ENCODE measurements at regions not wholly inside any gene's neighbourhood (a gene's known extent, or its start where the extent isn't known, plus 50 kb on each side); places are given as distances from the start of the nearest gene placed in this dataset.

- no peaks in the 10 kb centered on the region for H3K36me3 ChIP-seq
- no peaks in the 10 kb centered on the region for H3K9me3 ChIP-seq
- H3K4me3 ChIP-seq: no peak overlapping the region
- no peaks in the 10 kb centered on the region for H3K27me3 ChIP-seq
- no peaks in the 10 kb centered on the region for H3K4me1 ChIP-seq
- DNase-seq (ENCODE audit: extremely low spot score): no peak
- TF ChIP-seq, protein P1, sequence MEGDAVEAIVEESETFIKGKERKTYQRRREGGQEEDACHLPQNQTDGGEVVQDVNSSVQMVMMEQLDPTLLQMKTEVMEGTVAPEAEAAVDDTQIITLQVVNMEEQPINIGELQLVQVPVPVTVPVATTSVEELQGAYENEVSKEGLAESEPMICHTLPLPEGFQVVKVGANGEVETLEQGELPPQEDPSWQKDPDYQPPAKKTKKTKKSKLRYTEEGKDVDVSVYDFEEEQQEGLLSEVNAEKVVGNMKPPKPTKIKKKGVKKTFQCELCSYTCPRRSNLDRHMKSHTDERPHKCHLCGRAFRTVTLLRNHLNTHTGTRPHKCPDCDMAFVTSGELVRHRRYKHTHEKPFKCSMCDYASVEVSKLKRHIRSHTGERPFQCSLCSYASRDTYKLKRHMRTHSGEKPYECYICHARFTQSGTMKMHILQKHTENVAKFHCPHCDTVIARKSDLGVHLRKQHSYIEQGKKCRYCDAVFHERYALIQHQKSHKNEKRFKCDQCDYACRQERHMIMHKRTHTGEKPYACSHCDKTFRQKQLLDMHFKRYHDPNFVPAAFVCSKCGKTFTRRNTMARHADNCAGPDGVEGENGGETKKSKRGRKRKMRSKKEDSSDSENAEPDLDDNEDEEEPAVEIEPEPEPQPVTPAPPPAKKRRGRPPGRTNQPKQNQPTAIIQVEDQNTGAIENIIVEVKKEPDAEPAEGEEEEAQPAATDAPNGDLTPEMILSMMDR (IDR thresholded peaks at IDR 0.05): no peak
- TF ChIP-seq EP300 (IDR thresholded peaks at IDR 0.05): no peak
- no peak for TF ChIP-seq POLR2AphosphoS5 (IDR thresholded peaks at IDR 0.05)
- no peak for TF ChIP-seq POLR2A (IDR thresholded peaks at IDR 0.05; ENCODE audit: low read depth)
- no peak overlapping the region for H3K27ac ChIP-seq (replicated peaks in 1 of 4)
- intact Hi-C loops (cut with DNase I): no loop called here
- 63% methylated on average over 4 of the region's 4 CpGs for WGBS
These were observed 899.5 kb upstream of the SLC10A2 start for GRCh38 chr13:103965506-103966243.

DNA sequence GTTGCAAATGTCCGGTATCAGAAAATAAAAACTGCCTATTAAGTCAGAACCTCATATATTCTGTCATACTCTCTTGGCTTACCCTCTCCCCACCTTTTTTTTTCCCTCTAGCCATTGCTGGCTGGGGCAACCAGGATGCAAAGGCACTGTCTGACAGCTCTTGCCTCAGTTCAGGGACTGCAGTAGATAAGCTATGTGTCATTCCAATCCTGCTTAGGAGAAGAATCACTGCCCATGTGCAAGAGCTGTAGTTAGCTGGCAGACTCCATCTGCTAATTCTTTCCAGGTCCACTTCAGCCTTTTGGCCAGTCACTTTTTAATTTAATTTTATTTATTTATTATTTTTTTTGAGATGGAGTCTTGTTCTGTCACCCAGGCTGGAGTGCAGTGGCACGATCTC, 895.6 kb upstream of the SLC10A2 start:
- no peaks in the 10 kb centered on the region for H3K9me3 ChIP-seq
- H3K4me1 ChIP-seq: no peaks in the 10 kb centered on the region
- H3K27ac ChIP-seq (replicated peaks in 1 of 4): no peak overlapping the region
- intact Hi-C loops (cut with DNase I): no loop called here
- H3K4me3 ChIP-seq: no peak overlapping the region
- no peaks in the 10 kb centered on the region for H3K36me3 ChIP-seq
- TF ChIP-seq POLR2A (IDR thresholded peaks at IDR 0.05; ENCODE audit: low read depth) (no peak), EP300 (IDR thresholded peaks at IDR 0.05) (no peak), POLR2AphosphoS5 (IDR thresholded peaks at IDR 0.05) (no peak)
- TF ChIP-seq, protein P1 (IDR thresholded peaks at IDR 0.05): no peak
- DNase-seq (ENCODE audit: extremely low spot score): no peak
- 90% methylated on average over 2 of the region's 2 CpGs for WGBS
- no peaks in the 10 kb centered on the region for H3K27me3 ChIP-seq

- Histone ChIP-seq H3K27ac (replicated peaks in 1 of 4) (no peak overlapping the region), H3K4me1 (no peaks in the 10 kb centered on the region), H3K27me3 (no peaks in the 10 kb centered on the region), H3K36me3 (no peaks in the 10 kb centered on the region), H3K4me3 (no peak overlapping the region), H3K9me3 (no peaks in the 10 kb centered on the region)
- no peak for DNase-seq (ENCODE audit: extremely low spot score)
- intact Hi-C loops (cut with DNase I): no loop called here
- TF ChIP-seq POLR2A (IDR thresholded peaks at IDR 0.05; ENCODE audit: low read depth) (no peak), EP300 (IDR thresholded peaks at IDR 0.05) (no peak)
These were observed 894.9 kb upstream of the SLC10A2 start for GRCh38 chr13:103961129-103961528.

DNA sequence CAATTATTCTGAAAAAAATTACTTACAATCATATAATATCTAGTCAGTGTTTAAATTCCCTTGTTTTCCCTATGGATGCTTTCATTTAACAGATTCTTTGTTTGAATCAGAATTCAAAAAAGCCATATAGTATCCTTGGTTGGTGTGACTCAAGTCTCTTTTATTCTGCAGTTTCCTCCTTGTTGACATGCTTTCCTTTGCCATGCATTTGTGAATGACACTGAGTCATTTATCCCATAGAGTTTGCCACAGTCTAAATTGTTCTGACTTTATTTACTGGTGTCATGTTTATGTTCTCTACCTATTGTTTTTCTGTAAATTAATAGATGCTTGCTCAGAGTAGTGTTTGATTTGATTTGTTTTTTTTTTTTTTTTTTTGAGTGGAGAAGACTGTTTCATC, 893.8 kb upstream of the SLC10A2 start:
- no peak overlapping the region for H3K27ac ChIP-seq (replicated peaks in 1 of 4)
- H3K27me3 ChIP-seq: no peaks in the 10 kb centered on the region
- TF ChIP-seq POLR2A (IDR thresholded peaks at IDR 0.05; ENCODE audit: low read depth) (no peak), POLR2AphosphoS5 (IDR thresholded peaks at IDR 0.05) (no peak), EP300 (IDR thresholded peaks at IDR 0.05) (no peak)
- TF ChIP-seq, protein P1 (IDR thresholded peaks at IDR 0.05): no peak
- no peak overlapping the region for H3K4me3 ChIP-seq
- no peaks in the 10 kb centered on the region for H3K4me1 ChIP-seq
- H3K36me3 ChIP-seq: no peaks in the 10 kb centered on the region
- no peaks in the 10 kb centered on the region for H3K9me3 ChIP-seq
- intact Hi-C loops (cut with DNase I): no loop called here
- no peak for DNase-seq (ENCODE audit: extremely low spot score)

DNA sequence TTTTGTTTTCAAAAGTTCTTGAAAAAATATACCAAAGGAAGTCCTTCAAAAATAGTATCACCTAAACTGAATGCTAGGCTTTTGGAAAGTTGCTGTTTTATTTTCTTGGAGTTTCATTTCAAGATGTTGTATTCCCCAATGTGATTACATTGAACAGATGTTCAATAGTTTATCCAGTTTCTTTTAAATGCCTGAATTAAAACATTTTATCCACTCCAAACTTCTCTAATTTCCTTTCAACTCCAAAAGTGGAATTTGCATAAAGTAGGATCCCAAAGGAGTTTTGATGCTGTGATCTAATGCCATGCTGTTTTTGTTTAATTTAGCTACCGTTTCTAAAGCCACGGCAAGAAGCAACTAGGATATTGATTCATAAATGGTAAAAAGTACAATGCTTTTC, 892.5 kb upstream of the SLC10A2 start:
- no peaks in the 10 kb centered on the region for H3K4me1 ChIP-seq
- WGBS: 67% methylated on average over 2 of the region's 2 CpGs
- intact Hi-C loops (cut with DNase I): no loop called here
- H3K27me3 ChIP-seq: no peaks in the 10 kb centered on the region
- H3K27ac ChIP-seq (replicated peaks in 1 of 4): no peak overlapping the region
- H3K36me3 ChIP-seq: no peaks in the 10 kb centered on the region
- no peak overlapping the region for H3K4me3 ChIP-seq
- no peak for DNase-seq (ENCODE audit: extremely low spot score)
- no peaks in the 10 kb centered on the region for H3K9me3 ChIP-seq
- TF ChIP-seq POLR2A (IDR thresholded peaks at IDR 0.05; ENCODE audit: low read depth): no peak
- TF ChIP-seq EP300 (IDR thresholded peaks at IDR 0.05): no peak
- no peak for TF ChIP-seq POLR2AphosphoS5 (IDR thresholded peaks at IDR 0.05)
- TF ChIP-seq, protein P1 (IDR thresholded peaks at IDR 0.05): no peak

All from esophagus muscularis mucosa (tissue), 4 donors.